SK-N-SH treated with all-trans-retinoic acid at 6 μM for 48 hours (cell line): ENCODE measurements at regions not wholly inside any gene's neighbourhood (a gene's known extent, or its start where the extent isn't known, plus 50 kb on each side); places are given as distances from the start of the nearest gene placed in this dataset.

Experiments used
- ARNTL ChIP-seq: fragments of 450-650 bp; formaldehyde crosslinking; IDR thresholded peaks from 2 replicates; pipeline ENCODE4 v1.5.0; 2020; ENCODE audit warnings: low read depth, mild to moderate bottlenecking, moderate library complexity, borderline replicate concordance
- ESRRG ChIP-seq: fragments of 250-450 bp; sonication (Bioruptor Pico); IDR thresholded peaks from 2 replicates; pipeline ENCODE4 v1.6.1; 2021; ENCODE audit warnings: mild to moderate bottlenecking
- PATZ1 ChIP-seq: fragments of 250-450 bp; sonication (Bioruptor Pico); IDR thresholded peaks from 2 replicates; pipeline ENCODE4 v1.8.0; 2020; ENCODE audit warnings: mild to moderate bottlenecking, moderate library complexity, borderline replicate concordance
- TOX ChIP-seq: fragments of 250-450 bp; sonication (Bioruptor Pico); IDR thresholded peaks from 2 replicates; pipeline ENCODE4 v1.8.0; 2021; ENCODE audit warnings: mild to moderate bottlenecking, moderate library complexity, borderline replicate concordance
- ZFP3 ChIP-seq: fragments of 250-450 bp; sonication (Bioruptor Pico); IDR thresholded peaks from 2 replicates; pipeline ENCODE4 v1.5.0; 2020; ENCODE audit warnings: mild to moderate bottlenecking, moderate library complexity
- ZFP30 ChIP-seq: fragments of 450-650 bp; formaldehyde crosslinking; IDR thresholded peaks from 2 replicates; pipeline ENCODE4 v1.5.0; 2022; ENCODE audit warnings: mild to moderate bottlenecking, moderate library complexity
- ZNF70 ChIP-seq: fragments of 450-650 bp; formaldehyde crosslinking; IDR thresholded peaks from 2 replicates; pipeline ENCODE4 v1.5.0; 2020; ENCODE audit warnings: mild to moderate bottlenecking, moderate library complexity

DNA sequence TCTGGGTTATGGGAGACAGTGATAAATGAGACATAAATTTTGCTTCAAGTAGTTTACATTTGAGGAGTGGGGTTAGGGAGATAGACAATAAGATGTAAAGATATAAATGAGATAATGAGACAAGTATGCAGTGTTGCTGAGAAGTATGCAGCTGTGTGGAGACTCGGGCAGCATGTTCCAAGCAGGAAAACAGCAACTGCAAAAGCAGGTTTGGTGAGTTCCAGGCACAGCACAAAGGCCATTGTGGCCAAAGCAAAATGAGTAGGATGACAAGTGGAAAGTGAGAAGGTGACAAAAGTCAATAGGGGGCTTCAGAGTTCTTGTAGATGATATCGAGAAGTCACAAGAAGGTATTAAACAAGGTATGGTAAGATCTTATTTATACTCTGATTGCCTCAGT is 259.1 kb upstream of the PEX5L start:
- TF ChIP-seq ZFP3 (CRISPR knock-in tag): no peak
- no peak for TF ChIP-seq ESRRG (CRISPR knock-in tag)
- no peak for TF ChIP-seq ZNF70 (CRISPR knock-in tag)
- no peak for TF ChIP-seq ARNTL
- TF ChIP-seq TOX (CRISPR knock-in tag): no peak
- TF ChIP-seq PATZ1 (CRISPR knock-in tag): no peak
- no peak for TF ChIP-seq ZFP30 (CRISPR knock-in tag)
